ENCODE measurements at regions not wholly inside any gene's neighbourhood (a gene's known extent, or its start where the extent isn't known, plus 50 kb on each side); places are given as distances from the start of the nearest gene placed in this dataset.

GRCh38 chr1:227465256-227465655 lies 98.1 kb upstream of the ZNF678 start:
- TF ChIP-seq CTCF (IDR thresholded peaks at IDR 0.05): peak; percentile 34
- TF ChIP-seq ZFX (IDR thresholded peaks at IDR 0.05; ENCODE audit: borderline replicate concordance): no peak
